GM19238 (cell line): ENCODE measurements at regions not wholly inside any gene's neighbourhood (a gene's known extent, or its start where the extent isn't known, plus 50 kb on each side); places are given as distances from the start of the nearest gene placed in this dataset.

Experiments
- DNase-seq: peaks from one replicate; pipeline ENCODE4 v3.0.0; 2011; ENCODE audit warnings: low spot score; ENCODE audit not compliant: insufficient read length

DNA sequence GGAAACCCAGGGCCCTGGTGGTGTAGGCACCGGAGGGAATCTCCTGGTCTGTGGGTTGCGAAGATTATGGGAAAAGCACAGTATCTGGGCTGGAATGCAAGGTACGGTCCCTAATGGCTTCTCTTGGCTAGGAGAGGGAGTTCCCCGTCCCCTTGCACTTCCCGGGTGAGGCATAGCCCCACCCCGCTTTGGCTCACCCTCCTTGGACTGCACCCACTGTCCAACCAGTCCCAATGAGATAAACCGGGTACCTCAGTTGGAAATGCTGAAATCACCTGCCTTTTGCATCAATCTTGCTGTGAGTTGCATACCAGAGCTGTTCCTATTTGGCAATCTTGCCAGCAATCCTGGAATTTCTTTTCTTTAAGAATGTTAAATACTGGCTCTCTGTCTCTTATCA, 1429.1 kb downstream of the MAT2B start:
- no peak for DNase-seq

DNA sequence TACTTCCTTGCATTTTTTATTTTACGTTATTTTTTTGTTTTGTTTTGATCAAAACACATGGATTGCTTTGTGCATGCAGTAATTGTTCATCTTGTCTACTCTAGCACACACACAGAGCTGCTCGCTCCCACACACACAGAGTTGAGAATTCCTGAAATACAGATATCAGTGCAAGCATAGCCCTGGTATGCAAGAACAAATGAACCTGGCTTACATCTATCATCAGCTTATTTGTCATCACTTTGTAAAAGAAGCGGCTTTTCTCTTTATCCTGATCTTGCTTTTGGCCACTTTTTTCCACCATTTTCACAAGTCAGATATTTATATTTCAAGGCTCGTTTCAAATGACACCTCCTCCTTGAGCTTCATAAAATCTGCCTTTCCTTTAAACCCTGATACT, 1435.7 kb downstream of the MAT2B start:
- no peak for DNase-seq

DNA sequence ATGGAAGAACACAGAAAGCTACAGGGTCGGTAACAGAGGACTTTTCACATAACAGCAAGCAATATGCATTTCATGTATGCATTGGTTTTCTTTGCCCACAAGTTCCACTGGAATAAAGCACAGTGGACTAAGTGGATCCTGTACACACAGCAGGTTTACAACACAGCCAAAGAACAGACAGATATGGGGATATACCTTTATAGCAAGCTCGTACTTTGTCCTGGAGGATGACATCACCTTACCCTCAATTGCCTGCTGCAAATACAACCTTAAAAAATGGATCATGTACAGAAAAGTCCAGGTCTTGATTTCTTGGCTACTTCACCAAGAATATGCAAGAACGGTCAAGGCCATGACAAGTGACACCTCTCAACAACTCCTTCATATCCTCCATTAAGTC, 1445.5 kb downstream of the MAT2B start:
- no peak for DNase-seq

DNA sequence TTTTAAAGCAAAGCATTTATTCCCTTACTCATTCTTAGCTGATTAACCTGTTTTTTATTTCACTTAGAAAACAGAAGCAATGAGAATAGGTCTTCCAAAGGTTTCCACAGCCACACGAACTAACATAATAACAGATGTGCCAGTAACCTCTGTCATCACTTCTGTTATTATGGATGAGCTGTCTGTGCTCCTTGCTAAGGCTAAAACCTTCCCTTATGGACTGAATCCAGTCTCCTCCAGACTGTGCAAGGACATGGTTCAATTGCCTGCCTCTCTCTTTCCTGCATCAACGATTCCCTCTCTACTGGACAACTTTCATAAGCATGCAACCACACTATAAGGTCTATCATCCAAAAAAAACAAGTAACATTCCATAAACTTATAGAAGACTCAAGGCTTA, 1446.2 kb downstream of the MAT2B start:
- DNase-seq, result no peak

GRCh38 chr5:164958688-164959087, 1453.3 kb downstream of the MAT2B start:
- no peak for DNase-seq

- no peak for DNase-seq
These were observed 1454.3 kb downstream of the MAT2B start for GRCh38 chr5:164959761-164960160.

DNA sequence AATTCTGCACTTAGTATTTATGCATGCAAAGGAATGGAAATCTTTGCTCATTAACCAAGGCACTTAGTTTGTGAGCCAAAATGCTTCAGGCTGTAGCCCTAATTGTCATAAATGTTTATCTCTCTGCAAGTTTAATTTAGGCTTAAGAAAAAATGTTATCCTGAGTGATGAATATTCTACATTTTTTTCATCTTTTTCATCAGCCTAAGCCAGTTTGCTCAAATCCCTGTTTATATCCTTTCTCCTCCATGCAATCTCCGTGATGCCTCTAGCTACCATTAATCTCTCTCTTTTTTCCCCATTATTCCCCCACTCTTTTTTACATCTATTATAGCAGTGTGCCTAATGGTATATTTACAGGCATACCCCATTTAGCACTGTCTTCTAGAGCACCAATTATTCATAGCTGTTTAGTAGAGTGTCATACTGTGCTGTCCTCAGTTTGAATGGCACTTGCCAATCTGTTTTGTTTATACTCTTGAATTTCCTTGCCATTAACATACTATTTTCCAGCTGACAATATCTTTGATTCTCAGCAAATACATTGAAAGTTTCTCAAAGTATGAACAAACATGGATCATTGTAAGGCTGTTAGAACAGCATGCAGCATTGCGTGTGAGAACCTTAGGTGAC, 1457.0 kb downstream of the MAT2B start:
- no peak for DNase-seq

GRCh38 chr5:164966611-164967010, 1461.2 kb downstream of the MAT2B start:
- DNase-seq, result no peak

- no peak for DNase-seq
These were observed 1461.9 kb downstream of the MAT2B start for GRCh38 chr5:164967354-164967753.

GRCh38 chr5:164972973-164973372, 1467.6 kb downstream of the MAT2B start:
- DNase-seq, result no peak

DNA sequence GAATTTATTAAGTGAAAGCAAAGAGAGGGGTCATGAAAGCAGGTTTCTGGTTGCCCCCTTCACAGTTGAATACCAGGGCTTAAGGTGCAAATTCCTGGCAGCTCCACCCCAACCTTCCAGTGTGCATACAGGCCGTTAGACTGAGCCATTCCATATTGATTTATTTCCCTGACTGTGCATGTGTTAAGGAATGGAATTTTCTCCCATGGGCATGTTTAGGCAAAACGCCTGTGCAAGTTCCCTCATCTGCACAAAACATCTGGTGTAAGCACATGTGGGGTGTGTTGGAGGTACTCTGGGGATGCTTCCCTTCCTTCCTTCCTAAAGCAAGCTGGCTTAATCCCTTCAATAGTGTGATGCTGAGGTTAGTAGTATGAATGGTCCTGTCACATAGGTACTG, 1470.6 kb downstream of the MAT2B start:
- no peak for DNase-seq

GRCh38 chr5:164980480-164980879, 1475.1 kb downstream of the MAT2B start:
- no peak for DNase-seq

DNA sequence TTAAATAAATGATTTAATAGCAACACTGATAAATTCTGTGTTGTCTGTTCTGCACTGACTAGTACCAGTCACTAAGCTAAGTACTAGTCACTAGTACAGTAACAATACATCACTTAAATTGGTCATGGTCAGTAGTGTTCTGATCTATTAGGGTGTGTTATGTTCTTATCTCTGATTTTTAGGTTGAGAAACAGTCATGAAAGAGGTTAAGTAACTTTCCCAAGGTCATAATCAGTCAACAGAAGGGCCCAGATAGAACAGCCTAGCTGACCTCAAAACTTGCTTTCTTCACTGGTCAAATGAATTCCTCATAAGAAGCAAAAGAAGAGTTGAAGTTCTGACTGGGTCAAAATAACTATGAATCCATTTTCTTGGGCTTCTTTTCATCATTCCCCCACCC, 1492.7 kb downstream of the MAT2B start:
- no peak for DNase-seq

- no peak for DNase-seq
These were observed 1493.2 kb downstream of the MAT2B start for GRCh38 chr5:164998590-164998989.

DNA sequence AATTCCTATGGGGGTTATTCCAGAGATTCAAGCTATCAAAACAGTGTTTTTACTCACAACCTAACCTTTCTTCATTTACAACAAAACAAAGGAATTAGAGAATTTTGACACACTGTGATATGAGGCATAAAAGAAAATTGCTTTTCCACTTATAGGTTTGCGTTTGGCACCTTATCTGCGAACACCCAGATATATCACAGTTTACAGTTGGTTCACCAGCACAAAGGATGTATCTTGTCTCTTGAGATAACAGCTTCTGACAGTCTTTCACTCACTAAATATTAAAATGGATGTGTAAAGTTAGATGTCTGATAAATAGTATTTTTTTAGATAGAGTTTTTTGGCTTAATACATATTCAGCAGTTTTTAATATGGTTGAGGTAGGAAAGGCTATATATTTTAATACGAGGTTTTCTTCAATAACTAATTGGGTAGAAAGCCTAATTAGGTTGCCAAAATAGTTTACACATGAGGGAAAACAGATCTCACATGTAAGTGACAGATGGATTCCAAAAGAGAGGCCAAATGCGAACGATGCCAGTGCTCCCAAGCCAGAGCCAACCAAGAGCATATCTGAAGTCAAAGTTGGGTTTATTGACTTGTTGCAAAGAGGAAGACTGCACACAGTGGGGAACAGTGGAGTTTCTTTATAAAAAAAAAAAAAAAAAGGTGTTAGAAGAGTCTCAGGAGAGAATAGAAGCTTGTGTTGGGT, 1495.2 kb downstream of the MAT2B start:
- no peak for DNase-seq

DNA sequence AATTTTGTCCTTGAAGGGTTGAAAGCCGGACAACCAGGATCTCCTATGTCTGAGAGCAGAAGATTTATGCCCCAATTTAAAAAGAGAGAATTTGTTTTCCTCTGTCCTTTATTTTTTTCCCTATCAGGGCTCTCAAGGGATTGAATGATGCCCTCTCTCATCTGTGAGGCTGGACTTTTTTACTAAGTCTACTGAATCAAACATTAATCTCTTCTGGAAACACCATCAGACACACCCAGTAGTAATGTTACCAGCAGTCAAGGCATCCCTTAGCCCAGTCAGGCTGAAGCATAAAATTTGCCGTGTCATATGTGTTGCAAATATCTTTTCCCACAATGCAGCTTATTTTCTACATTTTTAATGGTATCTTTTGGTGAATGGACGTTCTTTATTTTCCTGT, 1497.9 kb downstream of the MAT2B start:
- DNase-seq, result no peak

DNA sequence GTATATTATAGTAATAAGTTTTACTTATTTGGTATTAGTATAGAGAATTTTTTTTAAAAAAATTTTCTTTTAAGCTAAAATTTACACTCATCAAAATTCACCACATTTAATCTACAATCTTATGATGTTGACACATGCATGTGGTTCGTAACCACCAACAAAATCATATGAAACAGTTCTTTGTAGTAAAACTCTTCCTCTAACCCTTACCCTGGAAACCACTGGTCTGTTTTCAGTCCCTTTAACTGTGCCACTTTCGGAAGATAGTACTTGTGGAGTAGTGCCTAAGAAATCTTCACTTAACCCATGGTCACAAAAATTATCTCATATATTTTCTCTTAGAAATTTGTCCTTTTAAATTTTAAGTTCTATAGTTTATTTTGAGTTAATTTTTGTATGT, 1498.8 kb downstream of the MAT2B start:
- DNase-seq, result no peak

- DNase-seq, result no peak
These were observed 1509.0 kb downstream of the MAT2B start for GRCh38 chr5:165014439-165014838.

GRCh38 chr5:165015126-165015525, 1509.7 kb downstream of the MAT2B start:
- DNase-seq, result no peak

DNA sequence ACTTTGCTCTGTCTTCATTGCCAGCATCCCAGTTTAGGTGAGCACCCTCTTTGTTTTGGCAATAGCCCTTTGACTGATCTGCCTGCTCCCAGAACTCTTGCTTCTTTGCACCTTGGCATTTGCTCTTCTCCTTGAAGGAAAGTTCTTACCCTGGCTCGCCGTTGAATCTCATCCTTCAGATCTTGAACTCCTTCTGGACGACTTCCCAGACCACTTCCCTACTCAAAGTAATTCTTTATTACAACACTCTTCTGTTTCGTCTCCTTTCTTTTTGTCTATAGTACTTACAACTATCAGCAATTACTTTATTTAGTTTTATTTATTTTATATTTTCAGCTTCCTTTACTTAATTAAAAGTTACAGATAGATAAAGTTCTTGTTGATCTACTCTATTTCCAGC, 1510.1 kb downstream of the MAT2B start:
- no peak for DNase-seq

- no peak for DNase-seq
These were observed 1521.6 kb downstream of the MAT2B start for GRCh38 chr5:165026971-165027370.

DNA sequence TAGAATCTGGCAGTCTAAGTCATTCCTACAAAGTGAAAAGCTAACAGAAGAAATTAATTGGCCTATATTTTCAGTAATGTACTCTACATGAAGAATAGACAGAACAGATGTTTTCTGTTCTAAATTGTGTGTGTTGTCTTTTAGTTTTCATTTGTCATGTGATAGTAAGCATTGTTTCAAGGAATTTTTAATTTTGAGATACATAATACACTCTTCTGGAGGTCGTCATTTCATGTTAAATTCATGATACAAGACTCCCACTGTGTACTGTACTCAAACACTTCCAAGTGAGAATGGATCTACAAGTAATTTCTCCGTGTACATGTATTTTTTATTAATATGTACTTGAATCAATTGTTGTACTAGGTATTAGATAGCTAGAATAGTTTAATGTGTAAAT, 1522.9 kb downstream of the MAT2B start:
- DNase-seq, result no peak

DNA sequence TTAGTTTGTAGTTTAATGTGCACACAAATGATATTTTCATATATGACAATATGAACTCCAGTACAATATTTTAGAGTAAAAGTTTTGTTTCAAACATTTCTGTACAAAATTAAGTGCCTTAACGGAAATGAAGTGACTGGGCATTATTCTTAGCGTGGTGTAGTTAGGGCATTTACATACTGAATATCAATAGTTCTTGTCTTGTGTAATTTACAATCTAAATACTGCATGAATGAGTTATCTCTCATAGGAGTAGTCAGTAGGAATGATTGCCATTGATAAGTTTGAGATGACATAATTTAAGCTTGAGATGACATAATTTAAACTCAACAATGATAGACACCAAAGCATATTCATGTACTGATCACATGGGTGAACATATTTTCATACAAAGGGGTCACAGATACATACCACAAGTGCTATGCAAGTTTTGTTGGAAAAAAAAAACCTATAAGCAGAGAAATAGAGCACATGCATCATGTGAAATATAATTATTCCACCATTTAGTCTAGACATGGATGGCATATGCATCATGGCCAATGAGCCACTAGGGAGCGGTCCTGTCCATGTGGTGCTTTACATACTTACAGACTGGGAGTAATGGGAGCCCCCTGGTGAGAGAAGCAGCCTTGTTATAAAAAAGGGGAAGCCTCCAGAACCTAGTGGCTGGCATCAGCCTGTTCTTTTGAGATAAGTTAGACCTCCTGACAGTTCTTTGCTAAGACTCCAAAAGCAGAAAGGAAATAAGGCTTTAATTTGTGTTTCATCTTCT, 1523.9 kb downstream of the MAT2B start:
- no peak for DNase-seq
